ENCODE measurements at regions not wholly inside any gene's neighbourhood (a gene's known extent, or its start where the extent isn't known, plus 50 kb on each side); places are given as distances from the start of the nearest gene placed in this dataset.

- FAIRE-seq = no peak
- TF ChIP-seq CTCF (IDR thresholded peaks at IDR 0.05; ENCODE audit: insufficient read depth, missing control alignments) = no peak
- DNase-seq (ENCODE audit: insufficient read length, low spot score) = no peak
These were observed 88.4 kb upstream of the RAP2B start for GRCh38 chr3:153073636-153074035.

- FAIRE-seq (no peak), DNase-seq (ENCODE audit: insufficient read length, low spot score) (no peak)
- no peak for TF ChIP-seq CTCF (IDR thresholded peaks at IDR 0.05; ENCODE audit: insufficient read depth, missing control alignments)
These were observed 83.2 kb upstream of the RAP2B start for GRCh38 chr3:153078826-153079225.

- no peak for TF ChIP-seq CTCF (IDR thresholded peaks at IDR 0.05; ENCODE audit: insufficient read depth, missing control alignments)
- DNase-seq (ENCODE audit: insufficient read length, low spot score) = peak; percentile 34
- FAIRE-seq = no peak
These were observed 82.6 kb upstream of the RAP2B start for GRCh38 chr3:153079386-153079785.

GRCh38 chr3:153080778-153081240 is 81.2 kb upstream of the RAP2B start:
- no peak for TF ChIP-seq CTCF (IDR thresholded peaks at IDR 0.05; ENCODE audit: insufficient read depth, missing control alignments)
- DNase-seq (ENCODE audit: insufficient read length, low spot score) (peak; percentile 29), FAIRE-seq (peak; percentile 93)

- DNase-seq (ENCODE audit: insufficient read length, low spot score) = no peak
- FAIRE-seq = no peak
- no peak for TF ChIP-seq CTCF (IDR thresholded peaks at IDR 0.05; ENCODE audit: insufficient read depth, missing control alignments)
These were observed 77.6 kb upstream of the RAP2B start for GRCh38 chr3:153084431-153084830.

GRCh38 chr3:153087595-153088566 is 74.1 kb upstream of the RAP2B start:
- TF ChIP-seq CTCF (IDR thresholded peaks at IDR 0.05; ENCODE audit: insufficient read depth, missing control alignments) = no peak
- DNase-seq (ENCODE audit: insufficient read length, low spot score) (no peak), FAIRE-seq (peak; percentile 6)

GRCh38 chr3:153089620-153090019 is 72.4 kb upstream of the RAP2B start:
- no peak for FAIRE-seq
- no peak for DNase-seq (ENCODE audit: insufficient read length, low spot score)

More at GRCh38 chr3:153089620-153090019, 72.4 kb upstream of the RAP2B start:
- no peak for TF ChIP-seq CTCF (IDR thresholded peaks at IDR 0.05; ENCODE audit: insufficient read depth, missing control alignments)

Measured in D721Med (cell line).